ENCODE measurements at regions not wholly inside any gene's neighbourhood (a gene's known extent, or its start where the extent isn't known, plus 50 kb on each side); places are given as distances from the start of the nearest gene placed in this dataset.

DNA sequence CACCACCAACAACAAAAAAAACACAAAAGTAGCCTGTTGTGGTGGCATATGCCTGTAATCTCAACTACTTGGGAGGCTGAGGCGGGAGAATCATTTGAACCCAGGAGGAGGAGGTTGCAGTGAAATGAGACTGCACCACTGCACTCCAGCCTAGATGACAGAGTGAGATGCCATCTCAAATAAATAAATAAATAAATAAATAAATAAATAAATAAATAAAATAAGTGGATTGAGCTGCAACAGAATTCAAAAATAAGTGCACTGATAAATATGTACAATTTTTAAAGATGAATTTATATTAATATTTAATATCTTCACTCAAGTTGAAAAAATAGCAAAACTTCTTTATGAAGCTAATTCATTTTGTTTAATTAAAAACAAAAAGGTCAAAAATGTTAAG is 259.6 kb downstream of the IRX2 start:
- peaks cover 2% of the 10 kb centered on the region for H3K9me3 ChIP-seq (ENCODE audit: control insufficient read depth, low read length)
- WGBS, result 91% methylated on average over 1 of the region's 1 CpG
- no peak for ATAC-seq

GRCh38 chr5:2489306-2489705 is 262.2 kb downstream of the IRX2 start:
- Histone ChIP-seq H3K9me3 (ENCODE audit: control insufficient read depth, low read length) (peaks cover 2% of the 10 kb centered on the region), H3K27ac (ENCODE audit: low read length) (no peak overlapping the region), H3K4me1 (ENCODE audit: control insufficient read depth, insufficient read depth, low read length) (no peaks in the 10 kb centered on the region), H3K27me3 (ENCODE audit: control insufficient read depth, insufficient read depth) (no peaks in the 10 kb centered on the region), H3K4me3 (ENCODE audit: low read length) (no peak overlapping the region)
- DNase-seq (no peak), ATAC-seq (no peak)
- intact Hi-C loops (cut with DNase I), result no loop called here
- 86% methylated on average over 10 of the region's 10 CpGs for whole genome bisulfite sequencing

More for the DNA sequence above, 259.6 kb downstream of the IRX2 start:
- H3K27me3 ChIP-seq (ENCODE audit: control insufficient read depth, insufficient read depth), result no peaks in the 10 kb centered on the region
- no peak overlapping the region for H3K27ac ChIP-seq (ENCODE audit: low read length)
- intact Hi-C loops (cut with DNase I), result no loop called here
- H3K4me1 ChIP-seq (ENCODE audit: control insufficient read depth, insufficient read depth, low read length), result no peaks in the 10 kb centered on the region
- H3K4me3 ChIP-seq (ENCODE audit: low read length), result no peak overlapping the region
- DNase-seq, result no peak

DNA sequence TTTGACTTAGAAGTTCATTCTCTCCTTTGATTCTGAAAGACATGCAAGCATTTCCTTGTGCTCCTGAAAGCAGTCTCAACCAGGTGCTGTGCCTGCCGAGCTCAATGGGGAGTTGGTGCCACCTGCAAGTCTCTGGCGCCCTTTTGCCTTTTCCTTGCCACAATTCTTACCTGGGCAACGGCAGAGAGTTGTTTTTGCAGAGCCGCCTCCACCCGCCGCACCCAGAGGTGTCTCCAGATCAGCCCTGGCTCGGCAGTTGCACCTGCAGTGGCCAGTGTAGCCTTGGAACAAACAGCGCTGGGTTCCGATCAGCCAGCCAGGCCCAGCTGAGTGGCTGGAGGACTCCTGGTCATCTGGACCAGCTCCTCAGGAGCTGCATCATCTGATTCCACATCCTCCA is 262.9 kb downstream of the IRX2 start:
- intact Hi-C loops (cut with DNase I), result no loop called here
- H3K4me3 ChIP-seq (ENCODE audit: low read length), result no peak overlapping the region
- 80% methylated on average over 9 of the region's 9 CpGs for whole genome bisulfite sequencing
- H3K27ac ChIP-seq (ENCODE audit: low read length), result no peak overlapping the region
- H3K4me1 ChIP-seq (ENCODE audit: control insufficient read depth, insufficient read depth, low read length), result no peaks in the 10 kb centered on the region
- ATAC-seq (no peak), DNase-seq (no peak)
- H3K27me3 ChIP-seq (ENCODE audit: control insufficient read depth, insufficient read depth), result no peaks in the 10 kb centered on the region
- peaks cover 2% of the 10 kb centered on the region for H3K9me3 ChIP-seq (ENCODE audit: control insufficient read depth, low read length)

- DNase-seq (no peak), ATAC-seq (no peak)
- peaks cover 2% of the 10 kb centered on the region for H3K9me3 ChIP-seq (ENCODE audit: control insufficient read depth, low read length)
- H3K4me1 ChIP-seq (ENCODE audit: control insufficient read depth, insufficient read depth, low read length), result no peaks in the 10 kb centered on the region
- H3K27ac ChIP-seq (ENCODE audit: low read length), result no peak overlapping the region
- WGBS, result 77% methylated on average over 2 of the region's 2 CpGs
- H3K4me3 ChIP-seq (ENCODE audit: low read length), result no peak overlapping the region
- intact Hi-C loops (cut with DNase I), result no loop called here
- no peaks in the 10 kb centered on the region for H3K27me3 ChIP-seq (ENCODE audit: control insufficient read depth, insufficient read depth)
Measured at GRCh38 chr5:2487152-2487763, 264.2 kb downstream of the IRX2 start.

DNA sequence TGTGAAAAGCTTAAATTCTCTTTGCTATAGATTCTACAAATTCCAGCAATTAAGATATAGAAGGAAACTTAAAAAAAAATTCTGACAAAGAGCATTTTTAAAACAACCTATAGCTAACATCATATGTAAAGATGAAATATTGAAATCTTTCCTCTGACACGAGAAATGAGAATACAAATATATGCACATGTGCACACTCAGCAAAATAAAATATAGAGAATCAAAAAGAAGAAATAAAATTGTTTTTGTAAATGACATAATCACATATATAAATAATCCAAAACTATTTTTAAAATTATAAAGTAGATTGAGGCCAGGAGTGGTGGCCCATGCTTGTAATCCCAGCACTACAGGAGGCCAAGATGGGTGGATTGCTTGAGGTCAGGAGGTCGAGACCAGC is 265.1 kb downstream of the IRX2 start:
- ATAC-seq, result no peak

DNA sequence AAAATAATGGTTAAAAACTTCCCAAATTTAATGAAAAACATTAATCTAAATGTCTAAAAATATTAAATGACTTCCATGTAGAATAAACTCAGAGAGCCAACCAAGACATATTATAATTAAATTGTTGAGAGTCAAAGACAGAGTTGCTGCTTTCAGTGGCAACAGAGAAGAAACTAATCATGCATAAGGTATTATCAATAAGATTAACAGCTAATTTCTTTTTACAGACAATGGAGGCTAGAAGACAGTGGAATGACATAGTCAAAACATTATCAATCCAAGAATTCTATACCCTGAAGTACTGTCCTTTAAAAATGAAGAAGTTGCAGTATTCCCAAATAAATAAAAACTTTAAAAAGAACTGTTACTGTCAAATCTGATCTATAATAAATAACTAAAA is 268.7 kb downstream of the IRX2 start:
- H3K4me1 ChIP-seq (ENCODE audit: control insufficient read depth, insufficient read depth, low read length), result no peaks in the 10 kb centered on the region
- H3K27me3 ChIP-seq (ENCODE audit: control insufficient read depth, insufficient read depth), result no peaks in the 10 kb centered on the region
- no peak overlapping the region for H3K27ac ChIP-seq (ENCODE audit: low read length)
- no peak for DNase-seq
- no peak overlapping the region for H3K4me3 ChIP-seq (ENCODE audit: low read length)
- peaks cover 3% of the 10 kb centered on the region for H3K9me3 ChIP-seq (ENCODE audit: control insufficient read depth, low read length)
- intact Hi-C loops (cut with DNase I), result no loop called here
- ATAC-seq, result no peak

More for the DNA sequence above, 265.1 kb downstream of the IRX2 start:
- Histone ChIP-seq H3K4me3 (ENCODE audit: low read length) (no peak overlapping the region), H3K27me3 (ENCODE audit: control insufficient read depth, insufficient read depth) (no peaks in the 10 kb centered on the region), H3K9me3 (ENCODE audit: control insufficient read depth, low read length) (peaks cover 3% of the 10 kb centered on the region), H3K27ac (ENCODE audit: low read length) (no peak overlapping the region), H3K4me1 (ENCODE audit: control insufficient read depth, insufficient read depth, low read length) (no peaks in the 10 kb centered on the region)
- intact Hi-C loops (cut with DNase I), result no loop called here
- 68% methylated on average over 2 of the region's 2 CpGs for WGBS
- no peak for DNase-seq

DNA sequence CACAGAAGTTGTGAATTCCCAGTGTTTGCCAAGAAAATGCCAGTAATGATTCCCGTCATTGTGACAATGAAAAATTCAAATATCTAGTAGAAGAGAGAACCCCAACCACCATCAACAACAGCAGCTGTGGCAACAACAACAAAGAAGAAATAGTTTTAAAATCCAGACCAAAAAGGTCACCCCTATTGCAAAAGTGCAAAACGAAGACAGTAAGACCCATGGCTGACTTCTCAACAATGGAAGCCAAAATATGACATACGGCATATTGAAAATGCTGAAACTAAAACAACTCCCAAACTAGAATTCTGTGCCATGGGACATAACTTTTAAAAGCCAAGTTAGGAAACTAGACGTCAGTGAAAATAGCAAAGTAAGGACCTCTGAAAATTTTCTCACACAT is 270.6 kb downstream of the IRX2 start:
- DNase-seq (no peak), ATAC-seq (no peak)
- Histone ChIP-seq H3K9me3 (ENCODE audit: control insufficient read depth, low read length) (peaks cover 4% of the 10 kb centered on the region), H3K4me3 (ENCODE audit: low read length) (no peak overlapping the region), H3K27ac (ENCODE audit: low read length) (no peak overlapping the region), H3K4me1 (ENCODE audit: control insufficient read depth, insufficient read depth, low read length) (no peaks in the 10 kb centered on the region), H3K27me3 (ENCODE audit: control insufficient read depth, insufficient read depth) (no peaks in the 10 kb centered on the region)
- intact Hi-C loops (cut with DNase I), result no loop called here
- WGBS, result 77% methylated on average over 4 of the region's 4 CpGs

- intact Hi-C loops (cut with DNase I), result no loop called here
- peaks cover 2% of the 10 kb centered on the region for H3K9me3 ChIP-seq (ENCODE audit: control insufficient read depth, low read length)
- WGBS, result 73% methylated on average over 3 of the region's 3 CpGs
- DNase-seq, result no peak
- no peaks in the 10 kb centered on the region for H3K27me3 ChIP-seq (ENCODE audit: control insufficient read depth, insufficient read depth)
- H3K27ac ChIP-seq (ENCODE audit: low read length), result no peak overlapping the region
- no peaks in the 10 kb centered on the region for H3K4me1 ChIP-seq (ENCODE audit: control insufficient read depth, insufficient read depth, low read length)
- ATAC-seq, result no peak
- H3K4me3 ChIP-seq (ENCODE audit: low read length), result no peak overlapping the region
Measured at GRCh38 chr5:2475902-2476301, 275.6 kb downstream of the IRX2 start.

DNA sequence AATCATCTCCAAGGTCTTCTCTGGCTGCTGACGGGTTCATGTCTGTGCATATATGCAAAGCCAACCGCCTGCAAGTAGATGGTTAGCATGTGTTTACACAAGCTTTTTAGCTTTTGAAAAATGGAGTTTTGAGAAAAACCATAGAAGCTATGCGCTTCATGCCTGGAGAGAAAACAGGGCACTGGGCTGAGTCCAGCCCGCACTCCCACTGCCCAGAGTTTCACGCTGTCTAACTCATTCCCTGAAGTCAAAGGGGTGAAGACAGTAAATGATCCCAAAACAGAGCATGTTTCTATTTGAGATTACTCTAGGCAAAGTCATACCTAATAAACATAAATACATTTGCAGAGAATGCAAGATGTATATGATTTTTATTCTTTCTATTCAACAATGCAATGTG is 278.8 kb downstream of the IRX2 start:
- intact Hi-C loops (cut with DNase I), result no loop called here
- H3K9me3 ChIP-seq (ENCODE audit: control insufficient read depth, low read length), result no peaks in the 10 kb centered on the region
- no peaks in the 10 kb centered on the region for H3K4me1 ChIP-seq (ENCODE audit: control insufficient read depth, insufficient read depth, low read length)
- WGBS, result 91% methylated on average over 5 of the region's 5 CpGs
- H3K27me3 ChIP-seq (ENCODE audit: control insufficient read depth, insufficient read depth), result no peaks in the 10 kb centered on the region
- ATAC-seq (no peak), DNase-seq (no peak)
- no peak overlapping the region for H3K27ac ChIP-seq (ENCODE audit: low read length)
- H3K4me3 ChIP-seq (ENCODE audit: low read length), result no peak overlapping the region

GRCh38 chr5:2471152-2471879 is 280.2 kb downstream of the IRX2 start:
- intact Hi-C loops (cut with DNase I), result no loop called here
- no peak for ATAC-seq
- WGBS, result 74% methylated on average over 3 of the region's 3 CpGs

GRCh38 chr5:2466966-2467365 is 284.5 kb downstream of the IRX2 start:
- ATAC-seq (no peak), DNase-seq (no peak)
- intact Hi-C loops (cut with DNase I), result no loop called here
- 54% methylated on average over 9 of the region's 9 CpGs for WGBS
- Histone ChIP-seq H3K4me3 (ENCODE audit: low read length) (no peak overlapping the region), H3K9me3 (ENCODE audit: control insufficient read depth, low read length) (no peaks in the 10 kb centered on the region), H3K27me3 (ENCODE audit: control insufficient read depth, insufficient read depth) (no peaks in the 10 kb centered on the region), H3K4me1 (ENCODE audit: control insufficient read depth, insufficient read depth, low read length) (no peaks in the 10 kb centered on the region), H3K27ac (ENCODE audit: low read length) (no peak overlapping the region)

More at GRCh38 chr5:2471152-2471879, 280.2 kb downstream of the IRX2 start:
- Histone ChIP-seq H3K4me3 (ENCODE audit: low read length) (no peak overlapping the region), H3K4me1 (ENCODE audit: control insufficient read depth, insufficient read depth, low read length) (no peaks in the 10 kb centered on the region), H3K27me3 (ENCODE audit: control insufficient read depth, insufficient read depth) (no peaks in the 10 kb centered on the region), H3K27ac (ENCODE audit: low read length) (no peak overlapping the region), H3K9me3 (ENCODE audit: control insufficient read depth, low read length) (no peaks in the 10 kb centered on the region)
- no peak for DNase-seq

Data from right cardiac atrium (tissue), 5 donors.